Ishikawa (cell line): ENCODE measurements at regions not wholly inside any gene's neighbourhood (a gene's known extent, or its start where the extent isn't known, plus 50 kb on each side); places are given as distances from the start of the nearest gene placed in this dataset.

Experiments
- CEBPB ChIP-seq: IDR thresholded peaks from 2 replicates; pipeline ENCODE4 v1.6.1; 2012
- CREB1 ChIP-seq: IDR thresholded peaks from 2 replicates; pipeline ENCODE4 v1.6.1; 2012; ENCODE audit warnings: low read depth
- EGR1 ChIP-seq: IDR thresholded peaks from 2 replicates; pipeline ENCODE4 v1.6.1; 2012
- RAD21 ChIP-seq: IDR thresholded peaks from 2 replicates; pipeline ENCODE4 v1.6.1; 2012; ENCODE audit warnings: low read depth
- TF ChIP-seq, protein P1 (sequence below): IDR thresholded peaks from 2 replicates; pipeline ENCODE4 v1.6.1; 2012

DNA sequence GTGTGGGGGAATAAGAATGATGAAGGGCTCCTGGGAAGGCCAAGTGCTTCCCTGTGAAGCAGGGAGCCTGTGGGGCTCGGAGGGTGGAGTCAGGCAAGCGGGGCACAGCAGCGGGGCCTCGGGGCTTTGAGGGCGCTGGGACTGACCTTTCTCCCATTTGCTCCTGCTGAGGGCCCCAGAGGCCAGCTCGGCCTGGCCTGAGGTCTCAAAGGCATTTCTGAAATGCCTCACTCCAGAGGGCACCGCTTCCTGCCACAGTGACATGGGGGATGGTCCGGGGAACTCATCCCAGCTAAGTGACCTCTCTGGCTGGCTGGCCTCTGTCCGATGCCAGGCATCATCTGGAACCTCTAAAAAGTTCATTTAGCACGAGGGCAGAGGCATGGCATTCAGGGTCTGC lies 98.8 kb upstream of the STX18 start:
- TF ChIP-seq CREB1 (no peak), EGR1 (no peak), CEBPB (no peak), RAD21 (no peak)
- TF ChIP-seq, protein P1, sequence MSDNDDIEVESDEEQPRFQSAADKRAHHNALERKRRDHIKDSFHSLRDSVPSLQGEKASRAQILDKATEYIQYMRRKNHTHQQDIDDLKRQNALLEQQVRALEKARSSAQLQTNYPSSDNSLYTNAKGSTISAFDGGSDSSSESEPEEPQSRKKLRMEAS, result no peak
